Stomach (tissue), 4 donors: ENCODE measurements at regions not wholly inside any gene's neighbourhood (a gene's known extent, or its start where the extent isn't known, plus 50 kb on each side); places are given as distances from the start of the nearest gene placed in this dataset.

Experiments
- CTCF ChIP-seq, 7 experiments: fragments of 450-650 bp in 4 of 7; fragments of 200-600 bp in 3 of 7; sonication (generic) in 3 of 7; IDR thresholded peaks; one replicate each; pipeline ENCODE4 v1.5.1; 2016 to 2019; ENCODE audit warnings: antibody characterized with exemption in 7 of 7, control low read depth in 2 of 7, mild to moderate bottlenecking in 1 of 7
- EP300 ChIP-seq: sonication (generic); formaldehyde crosslinking; IDR thresholded peaks from one replicate; pipeline ENCODE4 v1.6.1; 2017; ENCODE audit warnings: antibody characterized with exemption
- POLR2A ChIP-seq, 4 donors: fragments of 450-650 bp; IDR thresholded peaks; one replicate each; pipeline ENCODE4 v1.6.1; 2016; ENCODE audit warnings: antibody characterized with exemption in 4 of 4, control low read depth in 2 of 4, mild to moderate bottlenecking in 1 of 4, moderate library complexity in 1 of 4
- POLR2AphosphoS5 ChIP-seq, 3 donors: sonication (generic); formaldehyde crosslinking; IDR thresholded peaks; one replicate each; pipeline ENCODE4 v1.6.1; 2016; ENCODE audit warnings: antibody characterized with exemption in 3 of 3

- TF ChIP-seq CTCF (IDR thresholded peaks at IDR 0.05) (no peak), POLR2A (IDR thresholded peaks at IDR 0.05) (no peak), EP300 (no peak), POLR2AphosphoS5 (IDR thresholded peaks at IDR 0.05) (no peak)
Measured at GRCh38 chr21:33123374-33124123, 53.6 kb downstream of the OLIG1 start.
